IMR-90 (cell line): ENCODE measurements at regions not wholly inside any gene's neighbourhood (a gene's known extent, or its start where the extent isn't known, plus 50 kb on each side); places are given as distances from the start of the nearest gene placed in this dataset.

Source experiments
- ATAC-seq: fragments of 200-7000 bp; cut with Tn5 transposase; 2 replicates; pipeline ENCODE4 v1.9.1; 2020; ENCODE audit warnings: low read depth, mild to moderate bottlenecking, moderate library complexity
- BruUV-seq: library from RNA; stranded (reverse); fragments of 400-500 nt; replicated peaks from 2 replicates; lab custom pipeline; 2021; lab: Mats Ljungman, UMichigan
- CTCF ChIA-PET: fragments of 300-600 bp; formaldehyde crosslinking; extraction: SDS; loops from one replicate; lab custom pipeline; 2021; ENCODE audit warnings: antibody characterized with exemption; lab: Yijun Ruan, JAX
- POLR2A ChIA-PET: fragments of 300-600 bp; sonication (Branson Sonifier 250); formaldehyde crosslinking; loops from one replicate; lab custom pipeline; 2022; ENCODE audit warnings: antibody characterized with exemption; ENCODE audit not compliant: unreplicated experiment; lab: Charles Lee
- DNase-seq: peaks from one replicate; pipeline ENCODE4 v3.0.0; 2013
- H2AFZ ChIP-seq: replicated peaks from 2 replicates; pipeline ENCODE3; 2013; ENCODE audit warnings: low read length, mild to moderate bottlenecking; ENCODE audit not compliant: poor library complexity
- H2AK5ac ChIP-seq: 2 replicates; pipeline ENCODE4 v1.6.1; 2013; ENCODE audit warnings: low read depth, low read length, inconsistent platforms
- H2AK9ac ChIP-seq: replicated peaks from 2 replicates; pipeline ENCODE3; 2013; ENCODE audit warnings: mild to moderate bottlenecking, low read depth, low read length, moderate library complexity; ENCODE audit not compliant: poor library complexity
- H2BK120ac ChIP-seq: 2 replicates; pipeline ENCODE4 v1.6.1; 2013; ENCODE audit warnings: low read depth, low read length, inconsistent platforms
- H2BK15ac ChIP-seq: 3 replicates; pipeline ENCODE4 v1.6.1; 2013; ENCODE audit warnings: low read depth, low read length, inconsistent platforms
- H2BK20ac ChIP-seq: 2 replicates; pipeline ENCODE4 v1.6.1; 2013; ENCODE audit warnings: low read depth, mild to moderate bottlenecking, inconsistent platforms, low read length, moderate library complexity
- H2BK5ac ChIP-seq: 2 replicates; pipeline ENCODE4 v1.6.1; 2013; ENCODE audit warnings: mild to moderate bottlenecking, low read depth, low read length, inconsistent platforms; ENCODE audit not compliant: poor library complexity, severe bottlenecking
- H3K14ac ChIP-seq: replicated peaks from 2 replicates; pipeline ENCODE4 v1.6.1; 2013; ENCODE audit warnings: low read depth, low read length, inconsistent platforms
- H3K18ac ChIP-seq: 2 replicates; pipeline ENCODE4 v1.6.1; 2013; ENCODE audit warnings: low read depth, low read length, control low read depth
- H3K23ac ChIP-seq: 2 replicates; pipeline ENCODE4 v1.6.1; 2013; ENCODE audit warnings: low read depth, low read length, inconsistent platforms
- H3K27ac ChIP-seq: 2 replicates; pipeline ENCODE4 v1.5.1; 2013; ENCODE audit warnings: mild to moderate bottlenecking, control low read depth, low read length; ENCODE audit not compliant: insufficient read depth
- H3K27me3 ChIP-seq: 2 replicates; pipeline ENCODE4 v1.6.1; 2013; ENCODE audit warnings: low read length; ENCODE audit not compliant: control insufficient read depth, insufficient read depth
- H3K36me3 ChIP-seq: 2 replicates; pipeline ENCODE4 v1.6.1; 2013; ENCODE audit warnings: low read length, mixed read lengths; ENCODE audit not compliant: control insufficient read depth, insufficient read depth
- H3K4ac ChIP-seq: 2 replicates; pipeline ENCODE4 v1.6.1; 2013; ENCODE audit warnings: low read depth, low read length, inconsistent platforms
- H3K4me1 ChIP-seq: 2 replicates; pipeline ENCODE4 v1.6.1; 2013; ENCODE audit warnings: low read length, mixed read lengths; ENCODE audit not compliant: control insufficient read depth, insufficient read depth
- H3K4me2 ChIP-seq: 2 replicates; pipeline ENCODE4 v1.6.1; 2013; ENCODE audit warnings: low read depth, mild to moderate bottlenecking, control low read depth, low read length, moderate library complexity
- H3K4me3 ChIP-seq: 2 replicates; pipeline ENCODE4 v1.5.1; 2013; ENCODE audit warnings: low read depth, mild to moderate bottlenecking, control low read depth, low read length, moderate library complexity; ENCODE audit not compliant: insufficient read depth
- H3K56ac ChIP-seq: 2 replicates; pipeline ENCODE4 v1.6.1; 2013; ENCODE audit warnings: low read length, inconsistent platforms; ENCODE audit not compliant: insufficient read depth; ENCODE audit errors: extremely low read depth
- H3K79me1 ChIP-seq, 2 experiments: 2 replicates each; pipeline ENCODE4 v1.6.1; 2013; ENCODE audit warnings: low read length in 2 of 2, inconsistent platforms in 1 of 2, low read depth in 1 of 2
- H3K9ac ChIP-seq: 2 replicates; pipeline ENCODE4 v1.6.1; 2013; ENCODE audit warnings: low read depth, low read length, control low read depth
- H3K9me1 ChIP-seq: 2 replicates; pipeline ENCODE4 v1.6.1; 2013; ENCODE audit warnings: low read length, inconsistent platforms; ENCODE audit not compliant: insufficient read depth
- H3K9me3 ChIP-seq: 2 replicates; pipeline ENCODE4 v1.6.1; 2013; ENCODE audit warnings: low read length; ENCODE audit not compliant: control insufficient read depth, insufficient read depth
- H4K20me1 ChIP-seq: 2 replicates; pipeline ENCODE4 v1.6.1; 2013; ENCODE audit warnings: low read length, inconsistent platforms; ENCODE audit not compliant: insufficient read depth
- H4K5ac ChIP-seq: 2 replicates; pipeline ENCODE4 v1.6.1; 2013; ENCODE audit warnings: mild to moderate bottlenecking, low read depth, low read length, control low read depth
- H4K8ac ChIP-seq, 2 experiments: 2 replicates each; pipeline ENCODE4 v1.6.1; 2013; ENCODE audit warnings: low read depth in 2 of 2, low read length in 2 of 2, control low read depth in 1 of 2, inconsistent platforms in 1 of 2
- H4K91ac ChIP-seq: 2 replicates; pipeline ENCODE4 v1.6.1; 2013; ENCODE audit warnings: low read depth, low read length, inconsistent platforms; ENCODE audit not compliant: insufficient read depth
- BHLHE40 ChIP-seq: fragments of 150-350 bp; IDR thresholded peaks from 2 replicates; pipeline ENCODE4 v1.6.1; 2016; ENCODE audit warnings: mild to moderate bottlenecking, low read depth, low read length
- CEBPB ChIP-seq: IDR thresholded peaks from 2 replicates; pipeline ENCODE4 v1.6.1; 2012; ENCODE audit warnings: low read depth, low read length, improper control_type of control experiment
- CHD1 ChIP-seq: IDR thresholded peaks from 2 replicates; pipeline ENCODE4 v1.6.1; 2012; ENCODE audit warnings: low read depth, low read length, improper control_type of control experiment
- CTCF ChIP-seq: conservative IDR thresholded peaks from 2 replicates; pipeline ENCODE4 v1.5.1; 2012; ENCODE audit warnings: mild to moderate bottlenecking, low read depth, low read length, improper control_type of control experiment
- ELK1 ChIP-seq: fragments of 150-350 bp; IDR thresholded peaks from 2 replicates; pipeline ENCODE4 v1.6.1; 2016; ENCODE audit warnings: low read depth, mild to moderate bottlenecking, low read length, moderate library complexity, borderline replicate concordance
- FOS ChIP-seq: fragments of 150-350 bp; IDR thresholded peaks from 2 replicates; pipeline ENCODE4 v1.6.1; 2016; ENCODE audit warnings: low read depth, low read length
- MAFK ChIP-seq: IDR thresholded peaks from 2 replicates; pipeline ENCODE4 v1.6.1; 2012; ENCODE audit warnings: low read depth, low read length, improper control_type of control experiment
- MAZ ChIP-seq: IDR thresholded peaks from 2 replicates; pipeline ENCODE4 v1.6.1; 2012; ENCODE audit warnings: low read depth, mild to moderate bottlenecking, low read length, improper control_type of control experiment, moderate library complexity, borderline replicate concordance
- MXI1 ChIP-seq: IDR thresholded peaks from 2 replicates; pipeline ENCODE4 v1.6.1; 2012; ENCODE audit warnings: low read depth, mild to moderate bottlenecking, low read length, moderate library complexity, borderline replicate concordance
- NFE2L2 ChIP-seq: fragments of 150-350 bp; IDR thresholded peaks from 2 replicates; pipeline ENCODE4 v1.6.1; 2016; ENCODE audit warnings: low read depth, mild to moderate bottlenecking, low read length
- POLR2A ChIP-seq: IDR thresholded peaks from 2 replicates; pipeline ENCODE4 v1.6.1; 2012; ENCODE audit warnings: mild to moderate bottlenecking, low read depth, low read length
- RAD21 ChIP-seq: IDR thresholded peaks from 2 replicates; pipeline ENCODE4 v1.6.1; 2012; ENCODE audit warnings: low read length, improper control_type of control experiment
- RCOR1 ChIP-seq: IDR thresholded peaks from 2 replicates; pipeline ENCODE4 v1.6.1; 2012; ENCODE audit warnings: mild to moderate bottlenecking, low read length, improper control_type of control experiment; ENCODE audit not compliant: insufficient replicate concordance
- RFX5 ChIP-seq: IDR thresholded peaks from 2 replicates; pipeline ENCODE4 v1.8.0; 2012; ENCODE audit warnings: low read depth, mild to moderate bottlenecking, low read length, moderate library complexity
- SMC3 ChIP-seq: fragments of 150-350 bp; IDR thresholded peaks from 2 replicates; pipeline ENCODE4 v1.6.1; 2016; ENCODE audit warnings: low read depth, mild to moderate bottlenecking, antibody characterized with exemption, low read length, moderate library complexity
- WGBS, 2 experiments: methylation state at CpG; one replicate each; pipeline versions ENCODE4 v1.1.5 to v1.1.7; 2013; ENCODE audit warnings: missing lambda C conversion rate in 2 of 2; ENCODE audit not compliant: insufficient read length in 1 of 2; ENCODE audit errors: extremely low coverage in 2 of 2; 5-methylcytosine and 5-hydroxymethylcytosine counted together
- dilution Hi-C: fragments of 300-500 bp; cut with HindIII; formaldehyde crosslinking; loops from one replicate; pipeline ENCODE4 v1.14.3; 2018; ENCODE audit warnings: low sequenced_read_pairs; ENCODE audit not compliant: unreplicated experiment
- in situ Hi-C: fragments of 300-500 bp; cut with MboI; formaldehyde crosslinking; loops from 3 replicates; pipeline ENCODE4 v1.14.3; 2019; ENCODE audit warnings: low sequenced_read_pairs, inconsistent platforms, mixed read lengths
- intact Hi-C: fragments of 100-400 bp; cut with micrococcal nuclease; formaldehyde crosslinking; loops from 2 replicates; pipeline ENCODE4 v1.10.0; 2022
- TF ChIP-seq, protein P1 (sequence below): fragments of 150-350 bp; IDR thresholded peaks from 2 replicates; pipeline ENCODE4 v1.6.1; 2017; ENCODE audit warnings: mild to moderate bottlenecking, antibody characterized with exemption, low read length, low read depth

DNA sequence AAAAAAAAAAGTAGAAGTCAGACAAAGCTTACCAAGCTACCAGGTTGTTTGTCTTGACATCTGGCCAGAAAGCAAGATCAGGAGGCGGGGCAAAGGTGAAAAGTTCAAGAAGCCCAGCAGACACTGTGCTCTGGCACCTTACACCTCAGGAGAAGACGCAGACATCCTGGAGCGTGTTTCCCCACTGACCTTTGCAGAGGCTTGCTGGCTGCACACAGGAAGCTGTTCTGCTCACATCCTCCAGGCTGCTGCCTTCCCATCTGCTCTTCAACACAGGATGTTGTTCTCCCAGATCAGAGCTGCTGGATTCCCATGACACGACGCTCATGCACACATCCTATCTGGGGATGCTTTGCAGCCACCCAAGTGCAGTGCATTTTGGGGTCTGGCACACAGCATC is 174.4 kb upstream of the KIAA1217 start:
- intact Hi-C loops: no loop called here
- no peak overlapping the region for H3K9ac ChIP-seq
- H3K4me1 ChIP-seq: no peaks in the 10 kb centered on the region
- ChIA-PET CTCF (no interaction called here), POLR2A (no interaction called here)
- H4K91ac ChIP-seq: no peak overlapping the region
- TF ChIP-seq SMC3 (no peak), CHD1 (no peak), BHLHE40 (no peak), RCOR1 (no peak), CEBPB (no peak), POLR2A (no peak), RFX5 (no peak), ELK1 (no peak), FOS (no peak), MAZ (no peak), CTCF (no peak), RAD21 (no peak), MAFK (no peak), MXI1 (no peak), NFE2L2 (no peak)
- TF ChIP-seq, protein P1, sequence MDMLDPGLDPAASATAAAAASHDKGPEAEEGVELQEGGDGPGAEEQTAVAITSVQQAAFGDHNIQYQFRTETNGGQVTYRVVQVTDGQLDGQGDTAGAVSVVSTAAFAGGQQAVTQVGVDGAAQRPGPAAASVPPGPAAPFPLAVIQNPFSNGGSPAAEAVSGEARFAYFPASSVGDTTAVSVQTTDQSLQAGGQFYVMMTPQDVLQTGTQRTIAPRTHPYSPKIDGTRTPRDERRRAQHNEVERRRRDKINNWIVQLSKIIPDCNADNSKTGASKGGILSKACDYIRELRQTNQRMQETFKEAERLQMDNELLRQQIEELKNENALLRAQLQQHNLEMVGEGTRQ: no peak
- H2BK15ac ChIP-seq: no peak overlapping the region
- no peak overlapping the region for H4K5ac ChIP-seq
- H4K8ac ChIP-seq: no peak overlapping the region
- no peak overlapping the region for H3K4me3 ChIP-seq
- 0% methylated on average over 1 of the region's 5 CpGs; no CpG with 5 or more reads in 1 of the 2 experiments for WGBS, 2 experiments
- no peaks in the 10 kb centered on the region for H3K36me3 ChIP-seq
- no peaks in the 10 kb centered on the region for H3K79me1 ChIP-seq
- in situ Hi-C loops: no loop called here
- H4K20me1 ChIP-seq: no peaks in the 10 kb centered on the region
- H2BK120ac ChIP-seq: no peak overlapping the region
- no peaks in the 10 kb centered on the region for H3K27me3 ChIP-seq
- peaks cover 7% of the 10 kb centered on the region for H3K9me3 ChIP-seq
- no peak overlapping the region for H2BK20ac ChIP-seq
- no peak overlapping the region for H3K56ac ChIP-seq
- no peak overlapping the region for H2AK5ac ChIP-seq
- H3K4me2 ChIP-seq: no peak overlapping the region
- H2AK9ac ChIP-seq: no peak overlapping the region
- H2AFZ ChIP-seq: no peak overlapping the region
- ATAC-seq (no peak), DNase-seq (no peak)
- no peak overlapping the region for H3K23ac ChIP-seq
- no peak overlapping the region for H3K14ac ChIP-seq
- dilution Hi-C loops: no loop called here
- H3K9me1 ChIP-seq: no peaks in the 10 kb centered on the region
- BruUV-seq: no TSS peak
- H3K4ac ChIP-seq: no peak overlapping the region
- H3K27ac ChIP-seq: no peak overlapping the region
- no peak overlapping the region for H3K18ac ChIP-seq
- no peak overlapping the region for H2BK5ac ChIP-seq
